Vagina (tissue), 2 donors: ENCODE measurements at regions not wholly inside any gene's neighbourhood (a gene's known extent, or its start where the extent isn't known, plus 50 kb on each side); places are given as distances from the start of the nearest gene placed in this dataset.

Source experiments
- DNase-seq, 2 donors: peaks; one replicate each; pipeline ENCODE4 v3.0.0-alpha.2; 2017; ENCODE audit errors: extremely low spot score in 2 of 2
- H3K27ac ChIP-seq: fragments of 200-600 bp; sonication (generic); one replicate; pipeline ENCODE4 v1.5.1; 2019
- H3K27me3 ChIP-seq: fragments of 200-600 bp; sonication (generic); one replicate; pipeline ENCODE4 v1.5.1; 2019
- H3K36me3 ChIP-seq, 2 donors: fragments of 200-600 bp; sonication (generic); one replicate each; pipeline ENCODE4 v1.5.1; 2017 to 2019
- H3K4me1 ChIP-seq: fragments of 200-600 bp; sonication (generic); one replicate; pipeline ENCODE4 v1.5.1; 2019
- H3K4me3 ChIP-seq, 2 donors: fragments of 200-600 bp; sonication (generic); 1 replicate in 1 of 2; 2 replicates in 1 of 2; pipeline ENCODE4 v1.5.1; 2016 to 2019
- H3K9me3 ChIP-seq: fragments of 200-600 bp; sonication (generic); one replicate; pipeline ENCODE4 v1.5.1; 2019
- POLR2A ChIP-seq, 2 donors: fragments of 450-650 bp; IDR thresholded peaks; one replicate each; pipeline ENCODE4 v1.6.1; 2017; ENCODE audit warnings: antibody characterized with exemption in 2 of 2, mild to moderate bottlenecking in 2 of 2, moderate library complexity in 2 of 2
- POLR2AphosphoS5 ChIP-seq, 2 donors: sonication (generic); formaldehyde crosslinking; IDR thresholded peaks; one replicate each; pipeline ENCODE4 v1.9.0; 2017; ENCODE audit warnings: antibody characterized with exemption in 2 of 2, mild to moderate bottlenecking in 2 of 2, low read depth in 1 of 2; ENCODE audit not compliant: insufficient read depth in 1 of 2
- intact Hi-C: fragments of 100-400 bp; cut with DNase I; formaldehyde crosslinking; loops from one replicate; pipeline ENCODE4 v1.15.1; 2023
- TF ChIP-seq, protein P1 (sequence below), 3 experiments: fragments of 450-650 bp in 2 of 3; fragments of 200-600 bp in 1 of 3; sonication (generic) in 1 of 3; IDR thresholded peaks; one replicate each; pipeline ENCODE4 v1.5.1; 2017 to 2019; ENCODE audit warnings: antibody characterized with exemption in 3 of 3, mild to moderate bottlenecking in 2 of 3, moderate library complexity in 2 of 3

DNA sequence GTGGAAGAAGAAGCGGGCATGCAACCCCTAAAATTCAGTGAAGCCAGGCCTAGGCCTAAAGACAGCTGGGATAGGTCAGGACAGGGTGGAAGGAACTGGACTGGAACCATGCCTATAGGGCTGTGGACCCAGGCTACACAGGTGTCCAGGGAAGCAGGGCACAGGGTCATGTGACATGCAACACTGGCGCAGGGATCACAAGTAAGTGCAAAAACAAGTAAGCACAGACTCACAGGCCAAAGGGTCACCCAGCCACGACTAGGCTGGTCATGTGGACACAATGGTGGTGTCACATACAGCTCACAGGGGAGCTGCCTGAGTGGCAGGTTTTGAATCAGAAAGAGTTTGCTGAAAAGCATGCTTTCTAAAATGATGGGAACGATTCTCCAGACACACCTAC is 195.7 kb downstream of the SPTSSA start:
- no peak for DNase-seq
- H3K4me1 ChIP-seq: no peaks in the 10 kb centered on the region
- intact Hi-C loops: no loop called here
- no peak for TF ChIP-seq POLR2A (IDR thresholded peaks at IDR 0.05)
- TF ChIP-seq POLR2AphosphoS5 (IDR thresholded peaks at IDR 0.05; ENCODE audit: insufficient read depth in 1 of 2, low read depth in 1 of 2): no peak
- TF ChIP-seq, protein P1, sequence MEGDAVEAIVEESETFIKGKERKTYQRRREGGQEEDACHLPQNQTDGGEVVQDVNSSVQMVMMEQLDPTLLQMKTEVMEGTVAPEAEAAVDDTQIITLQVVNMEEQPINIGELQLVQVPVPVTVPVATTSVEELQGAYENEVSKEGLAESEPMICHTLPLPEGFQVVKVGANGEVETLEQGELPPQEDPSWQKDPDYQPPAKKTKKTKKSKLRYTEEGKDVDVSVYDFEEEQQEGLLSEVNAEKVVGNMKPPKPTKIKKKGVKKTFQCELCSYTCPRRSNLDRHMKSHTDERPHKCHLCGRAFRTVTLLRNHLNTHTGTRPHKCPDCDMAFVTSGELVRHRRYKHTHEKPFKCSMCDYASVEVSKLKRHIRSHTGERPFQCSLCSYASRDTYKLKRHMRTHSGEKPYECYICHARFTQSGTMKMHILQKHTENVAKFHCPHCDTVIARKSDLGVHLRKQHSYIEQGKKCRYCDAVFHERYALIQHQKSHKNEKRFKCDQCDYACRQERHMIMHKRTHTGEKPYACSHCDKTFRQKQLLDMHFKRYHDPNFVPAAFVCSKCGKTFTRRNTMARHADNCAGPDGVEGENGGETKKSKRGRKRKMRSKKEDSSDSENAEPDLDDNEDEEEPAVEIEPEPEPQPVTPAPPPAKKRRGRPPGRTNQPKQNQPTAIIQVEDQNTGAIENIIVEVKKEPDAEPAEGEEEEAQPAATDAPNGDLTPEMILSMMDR (IDR thresholded peaks at IDR 0.05): no peak
- no peaks in the 10 kb centered on the region for H3K27me3 ChIP-seq
- no peaks in the 10 kb centered on the region for H3K9me3 ChIP-seq
- no peak overlapping the region for H3K27ac ChIP-seq
- no peaks in the 10 kb centered on the region for H3K36me3 ChIP-seq
- H3K4me3 ChIP-seq: no peak overlapping the region

DNA sequence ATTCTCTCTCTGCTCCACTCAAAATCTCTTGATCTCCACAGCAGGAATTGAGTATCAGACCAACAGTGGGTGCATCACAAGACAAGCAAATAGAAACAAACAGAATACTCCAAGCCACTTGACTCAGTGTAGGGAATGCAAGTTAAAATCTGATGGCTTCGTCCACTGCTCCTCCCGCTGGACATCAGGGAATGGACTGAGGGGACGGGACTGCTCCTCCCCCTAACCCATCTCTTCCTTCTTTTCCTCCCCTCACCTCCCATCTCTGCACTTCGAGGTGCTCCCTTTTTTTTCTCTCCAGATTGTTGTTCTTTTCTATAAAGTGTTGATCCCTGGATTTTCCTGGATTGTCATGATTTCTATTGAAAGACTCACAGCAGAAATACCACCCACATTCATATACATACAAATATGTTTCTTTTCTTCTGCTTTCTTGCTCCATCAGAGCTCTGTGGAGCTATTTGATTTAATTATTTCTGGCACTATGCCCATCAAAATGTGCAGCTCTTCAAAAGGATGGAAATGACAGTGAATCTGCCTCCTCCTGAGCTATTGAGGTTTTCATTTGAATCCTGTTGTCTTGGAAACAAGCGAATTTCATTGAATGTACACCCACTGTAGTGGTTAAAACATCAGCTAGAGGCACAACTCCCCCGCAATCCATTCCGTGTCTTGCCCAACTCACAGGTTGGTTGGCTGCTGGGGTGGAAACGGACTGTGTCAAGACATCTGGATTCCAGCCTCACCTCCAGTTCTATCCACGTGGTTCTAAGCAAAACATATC is 199.7 kb downstream of the SPTSSA start:
- no peak for TF ChIP-seq POLR2AphosphoS5 (IDR thresholded peaks at IDR 0.05; ENCODE audit: insufficient read depth in 1 of 2, low read depth in 1 of 2)
- TF ChIP-seq, protein P1 (IDR thresholded peaks at IDR 0.05): no peak
- no peak for TF ChIP-seq POLR2A (IDR thresholded peaks at IDR 0.05)
- Histone ChIP-seq H3K36me3 (no peaks in the 10 kb centered on the region), H3K9me3 (no peaks in the 10 kb centered on the region), H3K27me3 (no peaks in the 10 kb centered on the region), H3K4me1 (no peaks in the 10 kb centered on the region), H3K4me3 (no peak overlapping the region), H3K27ac (no peak overlapping the region)
- DNase-seq: no peak
- intact Hi-C loops: no loop called here

DNA sequence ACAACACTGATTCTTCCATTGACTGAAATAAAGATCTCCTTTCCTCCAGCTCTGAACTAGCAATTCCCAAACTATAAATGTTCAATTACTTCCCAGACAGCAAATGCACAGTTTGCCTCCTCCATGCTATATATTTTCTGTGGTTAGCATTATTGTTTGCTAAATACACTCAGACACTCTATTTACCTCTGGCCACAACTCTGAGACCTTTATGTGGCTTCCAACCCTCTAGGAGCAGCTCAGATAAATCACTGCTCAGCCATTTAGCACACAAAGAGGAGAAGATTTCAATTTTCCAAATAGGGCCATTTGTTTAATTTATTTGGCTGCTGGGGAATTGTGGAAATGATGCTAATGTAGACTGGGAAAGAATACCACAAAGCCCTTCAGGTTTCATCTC is 202.0 kb downstream of the SPTSSA start:
- no peaks in the 10 kb centered on the region for H3K27me3 ChIP-seq
- TF ChIP-seq POLR2A (IDR thresholded peaks at IDR 0.05): no peak
- TF ChIP-seq, protein P1 (IDR thresholded peaks at IDR 0.05): no peak
- no peak for TF ChIP-seq POLR2AphosphoS5 (IDR thresholded peaks at IDR 0.05; ENCODE audit: insufficient read depth in 1 of 2, low read depth in 1 of 2)
- no peak overlapping the region for H3K4me3 ChIP-seq
- intact Hi-C loops: no loop called here
- H3K27ac ChIP-seq: no peak overlapping the region
- no peaks in the 10 kb centered on the region for H3K9me3 ChIP-seq
- H3K4me1 ChIP-seq: no peaks in the 10 kb centered on the region
- DNase-seq: no peak
- H3K36me3 ChIP-seq: no peaks in the 10 kb centered on the region

DNA sequence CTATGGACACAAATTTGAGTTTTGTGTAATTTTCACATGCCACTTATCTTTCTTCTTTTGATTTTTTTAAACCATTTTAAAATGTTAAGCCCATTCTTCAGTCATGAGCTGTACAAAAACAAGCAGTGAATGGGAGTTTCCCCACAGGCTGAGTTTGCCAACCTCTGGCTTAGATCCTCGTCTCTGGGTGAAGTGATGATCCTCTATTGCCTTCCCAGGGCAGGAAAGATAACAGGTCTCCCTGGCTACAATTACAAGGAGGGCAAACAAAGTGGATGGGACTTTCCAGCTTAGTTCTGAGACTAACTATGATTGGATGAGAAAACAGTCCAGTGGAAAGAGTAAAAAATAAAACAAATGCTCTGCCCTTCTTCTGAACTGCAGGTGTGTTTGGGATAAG is 203.7 kb downstream of the SPTSSA start:
- no peak for DNase-seq
- Histone ChIP-seq H3K4me1 (no peaks in the 10 kb centered on the region), H3K27me3 (no peaks in the 10 kb centered on the region), H3K27ac (no peak overlapping the region), H3K9me3 (no peaks in the 10 kb centered on the region), H3K4me3 (no peak overlapping the region), H3K36me3 (no peaks in the 10 kb centered on the region)
- intact Hi-C loops: no loop called here
- TF ChIP-seq POLR2AphosphoS5 (IDR thresholded peaks at IDR 0.05; ENCODE audit: insufficient read depth in 1 of 2, low read depth in 1 of 2) (no peak), POLR2A (IDR thresholded peaks at IDR 0.05) (no peak)
- TF ChIP-seq, protein P1 (IDR thresholded peaks at IDR 0.05): no peak

DNA sequence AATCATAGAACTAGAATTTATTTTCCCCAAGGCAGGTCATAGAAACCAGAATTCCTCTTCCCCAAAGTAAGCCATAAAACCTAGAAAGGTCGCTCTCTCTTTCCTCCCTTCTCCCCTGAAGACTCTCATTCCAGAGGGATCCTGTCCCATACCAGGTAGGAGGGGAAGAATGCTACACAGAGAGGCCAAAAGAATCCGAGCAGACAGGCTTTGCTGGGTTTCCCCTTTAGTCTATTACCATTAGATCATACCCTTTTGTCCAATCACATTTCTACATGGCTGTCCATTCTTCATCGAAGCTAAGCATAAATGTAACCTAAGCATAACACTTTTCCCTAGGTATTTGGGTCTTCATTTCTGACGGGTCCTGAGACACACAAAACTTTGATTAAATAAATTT is 204.5 kb downstream of the SPTSSA start:
- no peak for DNase-seq
- Histone ChIP-seq H3K27ac (no peak overlapping the region), H3K4me3 (no peak overlapping the region), H3K27me3 (no peaks in the 10 kb centered on the region), H3K36me3 (no peaks in the 10 kb centered on the region), H3K9me3 (no peaks in the 10 kb centered on the region), H3K4me1 (peaks cover 4% of the 10 kb centered on the region)
- intact Hi-C loops: no loop called here
- TF ChIP-seq POLR2A (IDR thresholded peaks at IDR 0.05): no peak
- TF ChIP-seq, protein P1 (IDR thresholded peaks at IDR 0.05): no peak
- TF ChIP-seq POLR2AphosphoS5 (IDR thresholded peaks at IDR 0.05; ENCODE audit: insufficient read depth in 1 of 2, low read depth in 1 of 2): no peak
